ENCODE measurements at regions not wholly inside any gene's neighbourhood (a gene's known extent, or its start where the extent isn't known, plus 50 kb on each side); places are given as distances from the start of the nearest gene placed in this dataset.
"Not testable (repeated sequence)": the region's sequence is repeated elsewhere in the genome, so short reads cannot be mapped to it uniquely, and the experiment has no call there.

DNA sequence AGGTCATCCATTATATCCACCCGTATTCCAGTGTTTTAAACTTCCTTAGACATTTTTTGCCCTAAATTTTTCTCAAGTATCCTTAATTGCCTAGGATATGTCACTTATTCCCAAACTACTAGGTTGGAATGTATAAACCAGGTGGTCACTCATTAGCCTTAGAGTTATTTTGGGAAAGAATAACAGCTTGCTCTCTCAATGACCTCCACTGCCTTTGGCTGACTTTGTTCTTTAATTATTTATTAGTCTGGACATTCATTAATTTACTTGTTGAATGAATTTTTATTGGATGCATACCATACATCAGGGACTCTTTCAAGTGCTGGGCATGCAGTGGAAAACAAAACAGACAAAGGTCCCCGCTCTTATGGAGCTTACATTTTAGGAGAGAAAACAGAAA is 609.3 kb upstream of the IGFBP7 start:
- intact Hi-C loops (cut with micrococcal nuclease), result no loop called here

GRCh38 chr4:57714313-57714712 is 604.1 kb upstream of the IGFBP7 start:
- intact Hi-C loops (cut with micrococcal nuclease), result not testable (repeated sequence)

DNA sequence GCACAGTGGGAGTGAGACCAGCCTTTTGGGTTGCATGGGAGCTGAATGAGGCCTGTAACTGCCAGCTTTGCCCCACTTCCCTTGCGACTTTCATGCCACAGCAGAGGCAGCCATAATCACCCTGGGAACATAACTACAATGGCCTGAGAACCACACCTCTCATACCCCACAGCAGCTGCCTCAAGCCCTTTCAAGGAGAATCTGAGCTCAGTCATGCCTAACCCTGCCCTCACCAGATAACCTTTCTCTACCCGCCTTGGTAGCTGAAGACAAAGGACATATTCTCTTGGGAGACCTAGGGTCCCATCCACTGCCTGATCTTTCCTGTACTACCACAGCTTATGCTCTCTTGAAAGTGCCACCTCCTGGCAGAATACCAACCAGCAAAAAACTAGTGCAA is 599.9 kb upstream of the IGFBP7 start:
- intact Hi-C loops (cut with micrococcal nuclease), result no loop called here

DNA sequence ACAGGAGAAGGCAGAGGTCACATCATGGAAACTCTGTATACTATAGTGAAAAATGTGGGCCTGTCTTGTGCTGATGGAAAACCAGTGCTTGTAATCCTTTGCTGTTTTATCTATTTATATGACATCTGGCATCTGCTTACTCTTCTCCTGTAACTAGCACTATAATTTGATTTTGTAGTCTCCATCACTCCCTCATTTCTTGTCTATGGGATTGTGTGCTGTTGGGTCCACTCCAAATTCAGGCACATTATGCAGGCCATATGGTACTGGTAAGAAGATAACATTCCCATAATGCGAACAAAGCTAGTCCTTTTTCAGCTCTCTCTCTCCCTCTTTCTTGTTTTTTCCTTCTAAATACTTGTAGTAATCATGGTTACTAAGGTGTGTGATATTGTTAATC is 581.2 kb upstream of the IGFBP7 start:
- intact Hi-C loops (cut with micrococcal nuclease), result no loop called here

DNA sequence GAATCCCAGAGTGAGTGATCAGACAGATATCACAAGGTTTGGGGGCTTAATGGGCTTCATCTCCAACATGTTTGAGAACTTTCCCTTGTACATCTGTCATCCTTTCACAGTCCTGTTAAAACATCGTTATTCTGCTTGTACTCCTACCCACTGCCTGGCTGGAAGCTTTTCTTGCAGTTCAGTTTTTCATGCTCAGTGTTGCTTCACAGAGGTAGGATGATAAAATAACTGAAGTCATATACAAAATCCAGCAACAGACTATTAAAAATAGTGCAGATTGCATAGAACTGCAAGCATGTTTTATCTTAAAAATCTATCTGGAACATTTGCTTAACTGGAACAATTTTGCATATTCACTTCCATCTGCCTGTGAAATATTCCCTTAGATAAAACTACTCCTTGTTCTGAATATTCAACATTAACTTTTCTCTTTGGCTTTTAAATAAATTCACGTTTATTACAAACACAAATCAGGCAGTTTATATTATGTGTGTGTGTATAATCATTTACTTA is 579.6 kb upstream of the IGFBP7 start:
- intact Hi-C loops (cut with micrococcal nuclease), result no loop called here

DNA sequence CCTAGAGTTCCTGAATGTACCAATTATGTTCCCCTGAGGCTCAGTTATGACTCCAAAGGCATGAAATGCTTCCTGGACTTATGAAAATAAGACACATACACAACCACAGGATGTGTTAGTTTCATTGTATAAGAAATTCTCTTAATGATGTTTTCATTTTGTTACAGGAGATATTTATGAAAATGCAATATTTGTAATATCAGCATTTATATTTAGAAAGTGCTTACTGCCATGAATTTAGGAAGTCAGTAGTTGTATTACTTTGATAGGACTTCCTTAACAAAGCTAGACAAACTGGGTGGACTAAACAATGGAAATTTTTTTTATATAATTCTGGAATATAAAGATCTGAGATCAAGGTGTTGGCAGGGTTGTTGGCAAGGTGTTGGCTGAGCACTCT is 572.1 kb upstream of the IGFBP7 start:
- intact Hi-C loops (cut with micrococcal nuclease), result no loop called here

GRCh38 chr4:57679969-57680368 is 569.8 kb upstream of the IGFBP7 start:
- intact Hi-C loops (cut with micrococcal nuclease), result no loop called here

GRCh38 chr4:57676394-57676793 is 566.2 kb upstream of the IGFBP7 start:
- intact Hi-C loops (cut with micrococcal nuclease), result no loop called here

DNA sequence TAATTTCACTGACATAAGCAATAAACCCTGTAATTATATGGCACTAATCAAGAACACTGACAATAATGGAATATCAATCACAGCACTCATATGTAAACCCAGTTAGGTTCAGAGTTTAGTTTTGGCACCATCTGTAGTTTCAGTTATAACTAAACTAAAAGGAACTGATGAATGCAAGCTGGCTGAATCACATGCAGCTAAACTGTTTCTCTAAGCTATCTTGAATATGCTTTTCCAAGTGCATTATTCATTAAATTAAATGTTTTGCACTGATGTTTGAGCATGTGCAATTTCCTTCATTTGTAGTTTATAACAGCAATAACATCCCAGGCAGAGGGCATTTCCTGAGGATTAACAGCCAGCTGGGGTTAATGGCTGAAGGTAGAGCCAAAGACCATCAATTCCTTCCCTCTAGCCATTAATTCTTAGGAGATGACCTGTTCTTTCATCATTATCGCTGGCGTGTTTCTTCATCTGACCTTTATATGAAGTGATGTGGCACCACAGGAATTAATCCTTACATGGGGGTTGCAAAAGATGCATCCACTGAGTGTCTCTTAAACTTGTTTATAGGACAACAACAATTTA is 562.8 kb upstream of the IGFBP7 start:
- intact Hi-C loops (cut with micrococcal nuclease), result no loop called here

DNA sequence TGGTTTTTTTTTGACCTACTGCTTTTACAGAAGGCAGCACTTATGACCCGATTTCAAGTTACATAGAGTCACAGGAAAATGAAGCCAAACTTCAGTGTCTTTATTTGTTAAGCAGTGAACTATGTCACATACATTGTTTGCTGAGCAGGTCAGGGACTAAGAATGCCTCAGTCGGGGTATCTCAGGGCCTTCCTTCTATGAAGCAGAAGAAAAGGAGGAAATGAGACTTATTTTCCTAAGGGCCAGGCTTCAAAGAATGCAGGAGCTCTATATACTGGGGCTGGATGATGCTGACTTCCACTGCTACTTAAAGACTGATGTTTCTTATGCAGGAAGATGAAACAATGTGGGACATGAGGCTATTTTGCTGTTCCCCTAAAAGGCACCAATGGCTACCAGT is 558.4 kb upstream of the IGFBP7 start:
- intact Hi-C loops (cut with micrococcal nuclease), result no loop called here

DNA sequence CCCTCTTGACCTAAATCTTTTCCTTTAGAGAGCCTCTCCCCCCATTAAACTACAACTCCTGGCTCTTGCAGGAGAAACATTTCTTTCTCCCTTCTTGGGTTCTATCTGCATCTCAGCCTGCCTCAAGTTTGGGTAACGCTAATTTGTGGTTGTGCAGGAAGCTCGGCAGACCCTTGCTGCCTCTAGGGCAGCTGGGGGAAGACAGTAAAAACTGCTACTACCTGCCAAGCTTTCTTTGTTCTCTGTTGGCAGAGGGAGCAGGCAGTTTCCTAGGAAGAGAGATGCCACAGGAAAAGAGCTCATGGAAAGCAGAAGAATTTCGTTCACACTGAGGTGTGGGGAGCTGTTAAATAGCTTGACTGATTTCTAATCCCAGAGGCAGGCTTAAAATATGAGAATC is 555.6 kb upstream of the IGFBP7 start:
- intact Hi-C loops (cut with micrococcal nuclease), result no loop called here

GRCh38 chr4:57661517-57662090 is 551.4 kb upstream of the IGFBP7 start:
- intact Hi-C loops (cut with micrococcal nuclease), result no loop called here

GRCh38 chr4:57658673-57659072 is 548.5 kb upstream of the IGFBP7 start:
- intact Hi-C loops (cut with micrococcal nuclease), result no loop called here

DNA sequence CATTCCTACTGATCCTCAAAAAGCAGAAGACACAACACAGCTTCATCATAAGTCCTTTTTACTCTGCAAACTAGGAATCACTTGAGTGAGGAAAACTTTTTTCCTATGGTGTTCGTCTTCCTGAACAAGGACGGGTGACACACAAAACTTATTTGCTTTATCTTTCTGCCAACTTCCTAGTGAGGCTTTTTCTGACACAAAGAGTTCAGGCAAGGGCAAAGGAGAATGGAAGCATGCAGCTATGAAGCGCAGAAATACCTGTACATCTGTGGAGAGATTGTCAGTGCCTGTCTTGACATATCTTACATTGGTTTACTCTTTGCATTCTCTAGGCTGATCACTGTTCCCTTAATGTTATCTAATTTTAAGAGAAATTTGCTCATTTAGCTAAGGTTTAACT is 548.0 kb upstream of the IGFBP7 start:
- intact Hi-C loops (cut with micrococcal nuclease), result no loop called here

DNA sequence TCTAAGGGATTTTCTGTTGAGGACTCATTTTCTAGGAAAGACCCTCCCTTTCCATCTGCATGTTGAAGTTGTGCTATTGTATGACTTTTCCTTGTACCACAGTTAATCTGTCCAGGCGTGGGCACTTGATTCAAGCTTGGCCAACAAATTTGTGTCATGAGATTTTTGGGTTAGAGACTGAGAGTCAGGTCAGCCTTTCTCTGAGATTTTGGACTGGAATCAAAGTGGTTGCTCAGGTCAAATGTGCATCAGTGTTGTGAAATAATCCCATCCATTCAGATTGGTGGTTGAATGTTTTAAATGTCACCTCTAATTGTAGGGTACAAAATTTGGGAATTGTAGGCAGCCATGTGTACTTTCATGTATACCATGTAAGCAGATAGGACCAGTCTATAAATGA is 545.2 kb upstream of the IGFBP7 start:
- intact Hi-C loops (cut with micrococcal nuclease), result no loop called here

DNA sequence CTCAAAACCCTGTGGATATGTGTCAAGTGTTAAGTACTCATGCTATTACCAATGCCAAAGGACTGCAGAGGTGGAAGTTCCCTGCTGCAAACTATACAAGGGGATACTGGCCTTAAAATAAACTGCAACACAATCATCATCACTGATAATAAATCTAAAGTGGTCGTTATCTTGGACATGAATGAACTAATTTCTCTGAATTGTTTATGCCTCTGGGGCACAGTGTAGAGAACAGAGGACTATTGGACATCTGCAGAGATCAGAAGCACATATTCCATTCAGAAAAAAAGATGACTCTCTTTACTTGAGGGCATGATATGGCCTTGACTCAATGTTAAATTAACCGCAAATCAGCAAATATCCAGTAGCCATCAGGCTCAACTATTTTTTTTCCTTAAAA is 542.6 kb upstream of the IGFBP7 start:
- intact Hi-C loops (cut with micrococcal nuclease), result no loop called here

GRCh38 chr4:57640391-57641100 is 530.4 kb upstream of the IGFBP7 start:
- intact Hi-C loops (cut with micrococcal nuclease), result no loop called here

DNA sequence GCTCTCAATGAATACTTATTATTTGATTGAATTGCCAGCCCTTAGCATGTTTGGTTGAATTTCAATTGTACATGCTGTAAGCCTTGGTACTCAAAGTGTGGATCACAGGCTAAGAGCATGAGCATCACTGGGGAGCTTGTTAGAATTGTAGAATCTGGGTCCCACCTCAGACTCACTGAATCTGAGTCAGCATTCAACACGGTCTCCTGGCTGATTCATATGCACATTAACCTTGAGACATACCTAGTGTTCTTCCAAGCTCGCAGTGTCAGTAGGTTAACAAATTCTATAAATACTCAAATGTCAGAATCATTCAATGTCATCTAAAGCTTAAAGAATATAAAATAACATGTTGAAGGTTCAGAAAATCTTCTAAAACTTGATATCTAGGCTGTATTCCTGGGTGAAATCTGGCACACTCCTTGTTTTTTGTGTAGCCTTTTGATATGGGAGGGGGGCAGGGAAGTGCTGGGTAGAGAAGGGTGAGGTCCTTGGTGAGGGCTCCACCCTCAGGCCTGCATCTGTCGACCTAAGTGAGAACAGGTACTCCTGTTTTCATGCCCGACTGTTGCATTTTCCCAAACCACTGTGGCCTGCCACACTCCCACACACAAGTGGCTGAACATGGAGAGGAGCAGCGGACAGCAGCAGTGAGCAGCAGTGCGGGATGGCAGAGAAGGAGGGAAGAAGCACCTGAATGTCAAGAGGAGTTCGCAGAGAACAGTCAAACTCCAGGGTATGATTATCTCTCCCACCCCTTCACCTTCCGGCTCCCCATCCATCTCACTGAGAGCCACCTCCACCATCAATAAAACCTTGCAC is 529.6 kb upstream of the IGFBP7 start:
- intact Hi-C loops (cut with micrococcal nuclease), result no loop called here

- intact Hi-C loops (cut with micrococcal nuclease), result no loop called here
These were observed 525.7 kb upstream of the IGFBP7 start for GRCh38 chr4:57635910-57636309.

GRCh38 chr4:57633212-57633859 is 523.2 kb upstream of the IGFBP7 start:
- intact Hi-C loops (cut with micrococcal nuclease), result no loop called here

DNA sequence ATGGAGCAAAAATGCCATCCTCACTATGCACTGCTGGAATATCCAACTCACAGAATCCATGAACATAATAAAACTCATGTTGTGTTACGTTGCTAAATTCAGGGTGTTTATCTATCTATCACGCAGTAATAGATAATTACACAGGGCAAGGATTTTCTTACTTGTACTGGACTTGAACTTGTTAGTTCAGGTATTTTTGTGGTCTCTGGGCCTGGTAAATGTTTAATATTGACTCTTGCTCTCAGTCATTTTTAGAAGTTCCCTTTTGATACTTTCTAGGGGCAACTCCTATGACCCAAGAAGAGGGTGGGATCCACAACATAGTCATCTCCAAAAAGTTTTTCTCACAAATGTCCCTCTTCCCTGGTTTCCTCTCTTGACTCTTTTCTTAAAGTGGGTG is 522.4 kb upstream of the IGFBP7 start:
- intact Hi-C loops (cut with micrococcal nuclease), result no loop called here

GRCh38 chr4:57631147-57631546 is 521.0 kb upstream of the IGFBP7 start:
- intact Hi-C loops (cut with micrococcal nuclease), result no loop called here

Data from T-helper 2 cell treated with Interferon-gamma antibody and Interleukin-4, amounts not matched to agents 100 ng/mL and 5 ng/mL, for 36 hours (primary cell).